ENCODE measurements at regions not wholly inside any gene's neighbourhood (a gene's known extent, or its start where the extent isn't known, plus 50 kb on each side); places are given as distances from the start of the nearest gene placed in this dataset.

DNA sequence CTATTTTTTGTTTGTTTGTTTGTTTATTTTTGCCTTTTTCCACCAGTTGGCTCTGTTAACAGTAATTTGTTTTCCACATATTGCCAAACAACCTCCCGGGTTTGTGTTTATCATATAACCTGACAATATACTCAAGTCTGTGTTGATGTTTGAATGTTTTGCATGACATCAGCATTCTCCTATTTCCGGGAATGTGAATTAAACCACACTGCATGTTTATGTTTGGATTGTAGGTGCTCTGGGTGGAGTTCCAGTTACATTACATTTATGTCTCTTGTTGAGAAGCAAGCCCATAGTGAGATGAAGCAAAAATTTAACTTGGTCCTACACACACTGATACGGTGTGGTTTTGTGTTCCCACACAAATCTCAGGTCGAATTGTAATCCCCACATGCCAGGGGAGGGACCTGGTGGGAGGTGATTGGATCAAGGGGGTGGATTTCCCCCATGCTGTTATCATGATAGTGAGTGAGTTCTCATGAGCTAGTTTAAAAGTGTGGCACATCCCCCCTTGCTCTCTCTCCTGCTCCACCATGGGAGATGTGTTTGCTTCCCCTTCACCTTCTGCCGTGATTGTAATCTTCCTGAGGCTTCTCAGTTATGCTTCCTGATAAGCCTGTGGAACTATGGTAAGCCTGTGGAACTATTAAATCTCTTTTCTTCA, 54.4 kb upstream of the CLNK start:
- DNase-seq = no peak

DNA sequence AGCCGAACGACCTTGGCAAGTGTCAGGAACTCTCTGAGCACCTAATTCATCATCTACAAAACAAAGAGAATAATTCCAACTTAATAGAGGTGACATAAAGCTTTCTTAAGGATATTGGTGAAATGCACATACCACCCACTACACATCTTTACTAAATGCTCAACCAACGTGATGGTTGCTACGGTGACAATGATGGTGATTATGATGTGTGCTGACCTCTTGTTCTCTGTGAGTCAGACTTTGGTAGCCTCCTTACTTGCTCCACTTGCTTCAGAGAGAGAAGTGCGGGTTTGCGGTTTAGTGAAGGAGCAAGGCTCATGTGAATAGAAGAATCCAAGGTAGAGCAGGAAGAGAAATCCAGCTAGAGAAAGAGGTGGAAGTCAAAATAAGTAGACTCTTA, 52.8 kb upstream of the CLNK start:
- DNase-seq = no peak

DNA sequence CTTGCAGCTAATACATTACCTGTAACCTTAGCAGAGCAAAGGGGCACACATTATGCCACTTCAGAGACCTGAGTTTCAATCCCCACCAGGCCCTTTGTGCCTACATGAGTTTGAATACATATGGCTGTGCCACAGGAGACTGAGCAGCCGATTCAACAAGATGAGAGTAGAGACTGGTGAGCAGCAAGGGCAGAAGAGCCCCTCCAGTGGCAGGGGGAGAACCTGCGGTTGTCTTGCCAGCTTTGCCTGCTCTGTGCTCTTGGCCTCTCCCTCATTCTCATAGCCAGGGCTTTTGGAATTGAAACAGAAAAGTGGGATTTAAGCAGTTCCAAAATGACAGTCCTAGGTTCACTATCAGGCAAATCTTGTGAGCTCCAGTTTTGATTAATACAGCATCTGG, 52.3 kb upstream of the CLNK start:
- DNase-seq = no peak

DNA sequence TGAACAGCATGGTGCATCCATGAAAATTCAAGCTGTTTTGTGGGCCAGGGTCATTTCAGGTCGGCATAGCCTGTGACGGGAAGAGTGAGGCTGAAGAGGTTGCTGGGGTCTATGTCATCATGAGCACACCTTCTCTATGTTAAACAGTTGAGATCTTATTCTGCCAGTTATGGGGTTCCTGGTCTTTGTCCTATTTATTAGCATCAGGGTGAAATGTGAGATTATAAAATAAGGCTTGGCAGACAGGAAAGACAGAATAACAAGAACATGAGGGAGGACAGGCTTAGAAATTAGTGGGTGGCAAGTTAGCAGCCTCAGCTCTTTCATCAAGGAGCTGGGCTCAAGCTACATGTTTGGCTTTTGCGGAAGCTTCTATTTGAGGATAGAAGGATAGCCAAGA, 51.7 kb upstream of the CLNK start:
- DNase-seq = no peak

DNA sequence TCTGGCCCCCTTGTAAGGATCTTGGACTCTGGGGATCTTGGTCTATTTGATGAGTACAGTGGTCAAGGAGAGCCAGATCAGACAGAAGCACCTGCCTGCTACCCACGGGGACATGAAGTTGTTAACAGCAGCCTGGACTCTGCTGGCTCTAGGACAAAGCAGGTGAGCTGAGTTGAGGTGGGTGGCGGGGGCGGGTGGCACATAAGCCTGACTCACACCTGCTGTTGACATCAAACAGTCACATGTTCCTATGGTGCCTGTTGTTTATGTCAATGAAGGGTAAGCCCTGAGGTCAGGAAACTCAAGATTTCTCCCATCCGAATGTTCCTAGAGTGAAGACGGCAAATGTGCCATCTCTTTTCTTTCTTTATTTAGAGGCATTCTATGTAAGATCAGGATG, 50.1 kb upstream of the CLNK start:
- DNase-seq = no peak

All from CD4-positive, alpha-beta T cell treated with Interleukin-4 for 4 hours (primary cell).